Rectal smooth muscle tissue (tissue), 1 donor: ENCODE measurements at regions not wholly inside any gene's neighbourhood (a gene's known extent, or its start where the extent isn't known, plus 50 kb on each side); places are given as distances from the start of the nearest gene placed in this dataset.

ENCODE experiments used
- H3K27ac ChIP-seq: one replicate; pipeline ENCODE4 v1.7.0; 2013; ENCODE audit warnings: low read depth, low read length, inconsistent platforms
- H3K27me3 ChIP-seq: one replicate; pipeline ENCODE4 v1.7.0; 2013; ENCODE audit warnings: low read length; ENCODE audit not compliant: control insufficient read depth, insufficient read depth
- H3K36me3 ChIP-seq: one replicate; pipeline ENCODE4 v1.7.0; 2013; ENCODE audit warnings: low read length; ENCODE audit not compliant: control insufficient read depth, insufficient read depth
- H3K4me1 ChIP-seq: one replicate; pipeline ENCODE4 v1.7.0; 2013; ENCODE audit warnings: low read length; ENCODE audit not compliant: control insufficient read depth, insufficient read depth
- H3K4me3 ChIP-seq: one replicate; pipeline ENCODE4 v1.7.0; 2013; ENCODE audit warnings: low read length
- H3K9ac ChIP-seq: one replicate; pipeline ENCODE4 v1.7.0; 2013; ENCODE audit warnings: low read length

- no peaks in the 10 kb centered on the region for H3K27me3 ChIP-seq
- no peaks in the 10 kb centered on the region for H3K4me1 ChIP-seq
- no peak overlapping the region for H3K27ac ChIP-seq
- H3K4me3 ChIP-seq: no peak overlapping the region
- H3K36me3 ChIP-seq: no peaks in the 10 kb centered on the region
- no peak overlapping the region for H3K9ac ChIP-seq
Measured at GRCh38 chr3:117745516-117745915, 1035.9 kb downstream of the TUSC7 start.

DNA sequence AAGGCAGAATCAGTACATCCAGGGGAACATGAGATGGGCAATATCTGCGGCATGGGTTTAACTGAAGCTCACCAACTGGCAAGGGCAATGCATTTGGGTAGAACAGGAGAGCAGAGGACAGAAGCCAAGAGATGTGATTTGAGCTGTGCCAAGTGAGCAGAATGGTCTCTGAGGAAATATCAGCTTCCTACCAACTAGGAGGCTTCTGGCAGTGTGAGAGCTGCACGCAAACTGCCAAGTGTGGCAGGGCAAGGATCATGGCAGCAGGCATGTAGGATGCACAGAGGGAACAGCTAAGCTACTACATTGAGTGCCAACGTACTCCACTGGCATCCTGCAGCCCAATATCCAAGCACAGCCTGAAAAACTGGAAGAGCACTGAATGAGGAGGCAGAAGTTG lies 1036.5 kb downstream of the TUSC7 start:
- Histone ChIP-seq H3K9ac (no peak overlapping the region), H3K27ac (no peak overlapping the region), H3K4me3 (no peak overlapping the region), H3K4me1 (no peaks in the 10 kb centered on the region), H3K36me3 (no peaks in the 10 kb centered on the region), H3K27me3 (no peaks in the 10 kb centered on the region)

DNA sequence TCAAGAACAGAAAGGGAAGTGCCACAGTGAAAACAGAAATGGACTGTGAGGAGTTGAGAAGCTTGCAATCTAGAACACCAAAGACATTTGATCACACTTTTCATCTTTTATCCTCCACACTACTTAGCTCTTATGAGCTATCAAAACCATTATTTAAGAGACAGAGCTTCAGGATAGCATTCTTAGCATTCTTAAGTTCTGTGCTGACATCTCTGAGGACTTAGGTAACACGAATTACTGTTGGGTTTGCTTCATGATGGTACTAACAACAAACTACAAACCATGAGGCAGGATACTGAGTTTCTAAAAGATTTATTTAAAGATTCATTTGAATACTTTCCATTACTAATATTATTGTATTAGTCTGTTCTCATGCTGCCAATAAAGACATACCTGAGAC lies 1038.6 kb downstream of the TUSC7 start:
- no peaks in the 10 kb centered on the region for H3K36me3 ChIP-seq
- H3K9ac ChIP-seq: no peak overlapping the region
- no peaks in the 10 kb centered on the region for H3K4me1 ChIP-seq
- no peak overlapping the region for H3K4me3 ChIP-seq
- H3K27me3 ChIP-seq: no peaks in the 10 kb centered on the region
- no peak overlapping the region for H3K27ac ChIP-seq

GRCh38 chr3:117750674-117751269 lies 1041.2 kb downstream of the TUSC7 start:
- Histone ChIP-seq H3K9ac (no peak overlapping the region), H3K27me3 (no peaks in the 10 kb centered on the region), H3K36me3 (no peaks in the 10 kb centered on the region), H3K4me1 (no peaks in the 10 kb centered on the region), H3K27ac (no peak overlapping the region), H3K4me3 (no peak overlapping the region)

DNA sequence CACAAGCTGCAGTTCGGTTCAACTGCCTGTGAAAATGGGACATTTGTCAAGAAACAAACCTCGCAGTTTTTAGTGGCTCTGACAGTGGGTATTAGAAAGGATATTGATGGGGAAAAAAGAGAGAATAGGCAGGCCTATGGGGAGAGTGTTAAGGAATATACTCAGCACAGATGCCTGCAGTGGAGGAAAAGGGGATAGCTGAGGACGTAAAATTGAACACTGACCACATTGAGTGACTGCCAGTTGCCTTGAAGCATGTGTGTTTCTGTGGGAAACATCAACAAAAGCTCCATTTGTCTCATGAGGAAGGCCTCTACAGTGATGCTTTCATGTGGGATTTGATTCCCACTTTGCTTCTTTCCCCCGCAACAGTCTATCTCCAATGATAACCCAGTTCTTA lies 1042.1 kb downstream of the TUSC7 start:
- Histone ChIP-seq H3K27ac (no peak overlapping the region), H3K9ac (no peak overlapping the region), H3K4me3 (no peak overlapping the region), H3K27me3 (no peaks in the 10 kb centered on the region), H3K36me3 (no peaks in the 10 kb centered on the region), H3K4me1 (no peaks in the 10 kb centered on the region)

GRCh38 chr3:117752984-117753717 lies 1043.6 kb downstream of the TUSC7 start:
- no peak overlapping the region for H3K4me3 ChIP-seq
- no peak overlapping the region for H3K27ac ChIP-seq
- H3K9ac ChIP-seq: no peak overlapping the region
- no peaks in the 10 kb centered on the region for H3K4me1 ChIP-seq
- H3K27me3 ChIP-seq: no peaks in the 10 kb centered on the region
- no peaks in the 10 kb centered on the region for H3K36me3 ChIP-seq

DNA sequence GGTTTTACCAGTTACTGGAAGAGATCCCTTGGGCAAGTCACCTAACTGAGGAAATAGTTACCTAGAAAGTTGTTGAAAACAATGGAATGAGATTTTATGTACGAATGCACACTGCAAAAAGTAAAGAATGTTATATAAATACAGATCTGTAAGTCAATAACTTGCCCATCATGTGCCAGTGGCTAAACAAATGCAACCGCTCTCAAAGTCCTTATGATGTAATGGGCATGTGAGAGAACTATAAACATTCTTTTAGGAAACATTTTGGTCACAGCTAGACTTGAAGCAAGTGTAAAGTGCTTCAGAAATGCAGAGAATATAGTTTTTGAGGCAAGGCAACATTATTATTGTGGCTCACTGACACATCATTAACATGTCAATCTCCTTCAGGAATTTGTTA lies 1044.5 kb downstream of the TUSC7 start:
- Histone ChIP-seq H3K9ac (no peak overlapping the region), H3K4me3 (no peak overlapping the region), H3K27ac (no peak overlapping the region), H3K36me3 (no peaks in the 10 kb centered on the region), H3K27me3 (no peaks in the 10 kb centered on the region), H3K4me1 (no peaks in the 10 kb centered on the region)

- Histone ChIP-seq H3K4me1 (no peaks in the 10 kb centered on the region), H3K27ac (no peak overlapping the region), H3K9ac (no peak overlapping the region), H3K36me3 (no peaks in the 10 kb centered on the region), H3K27me3 (no peaks in the 10 kb centered on the region), H3K4me3 (no peak overlapping the region)
Measured at GRCh38 chr3:117754841-117755240, 1045.3 kb downstream of the TUSC7 start.

DNA sequence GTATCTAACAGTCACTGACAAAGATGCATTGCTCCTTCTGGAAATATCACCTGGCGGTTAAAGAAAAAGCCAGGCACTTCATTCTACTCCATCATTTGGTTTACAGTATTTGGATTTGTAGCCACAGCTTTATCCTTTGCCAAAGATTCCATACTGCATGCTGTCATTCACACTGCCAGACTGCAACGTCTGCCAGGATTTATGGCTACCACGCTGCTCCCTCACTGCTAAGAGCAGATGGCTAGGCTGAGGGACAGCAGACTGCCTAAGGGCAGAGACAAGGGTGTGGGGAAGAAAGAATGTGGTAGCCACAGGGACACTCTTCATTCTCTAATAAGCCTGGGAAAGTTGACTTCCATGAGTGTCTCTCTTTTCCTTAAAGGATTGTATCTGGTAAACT lies 1047.0 kb downstream of the TUSC7 start:
- H3K36me3 ChIP-seq: no peaks in the 10 kb centered on the region
- no peak overlapping the region for H3K9ac ChIP-seq
- no peak overlapping the region for H3K27ac ChIP-seq
- no peaks in the 10 kb centered on the region for H3K27me3 ChIP-seq
- H3K4me3 ChIP-seq: no peak overlapping the region
- H3K4me1 ChIP-seq: no peaks in the 10 kb centered on the region

DNA sequence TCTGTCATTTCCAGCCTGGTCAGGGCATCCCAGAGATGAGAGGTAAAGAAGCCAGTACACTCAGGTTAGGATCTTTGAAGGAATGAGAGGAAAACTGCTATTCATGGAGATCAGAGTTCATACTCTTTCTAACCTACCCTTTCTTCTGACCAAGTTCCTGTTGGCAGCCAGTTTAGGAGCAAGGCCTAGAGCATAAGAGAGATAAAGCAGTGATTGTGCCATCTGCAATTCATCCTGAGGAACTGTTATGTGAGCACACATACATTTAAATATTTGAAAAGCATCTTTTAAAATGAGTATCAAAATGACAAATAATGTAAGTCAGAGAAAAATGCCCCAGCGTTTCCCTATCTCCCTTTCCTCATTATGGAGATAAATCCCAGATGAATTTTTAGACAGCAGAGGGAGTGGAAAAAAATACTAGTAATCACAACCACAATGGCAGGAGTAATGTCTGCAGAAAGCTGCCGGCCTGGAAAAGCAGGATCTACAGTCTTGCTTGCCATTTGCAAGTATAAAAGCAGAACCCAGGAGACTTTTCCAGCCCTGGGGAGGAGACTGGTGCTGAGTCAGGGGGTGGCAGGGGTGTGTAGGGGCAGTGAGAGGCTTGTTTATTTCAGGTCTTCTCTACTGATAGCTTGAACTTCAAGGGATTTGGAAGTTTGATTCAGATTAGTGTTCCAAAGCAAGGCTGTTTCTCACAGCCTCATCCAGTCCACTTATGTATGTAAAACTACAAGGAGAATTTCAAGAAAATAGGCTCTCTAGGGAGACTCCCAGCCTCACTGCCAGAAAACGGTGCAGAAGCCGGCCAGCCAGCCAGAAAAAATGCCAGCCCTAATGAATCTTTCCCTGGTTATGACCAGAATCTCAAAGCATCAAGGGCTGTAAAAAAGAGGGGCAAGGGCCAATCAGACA lies 1052.4 kb downstream of the TUSC7 start:
- Histone ChIP-seq H3K4me3 (no peak overlapping the region), H3K4me1 (peaks cover 5% of the 10 kb centered on the region), H3K27me3 (no peaks in the 10 kb centered on the region), H3K27ac (peak overlapping the region; percentile 12), H3K36me3 (no peaks in the 10 kb centered on the region), H3K9ac (no peak overlapping the region)

DNA sequence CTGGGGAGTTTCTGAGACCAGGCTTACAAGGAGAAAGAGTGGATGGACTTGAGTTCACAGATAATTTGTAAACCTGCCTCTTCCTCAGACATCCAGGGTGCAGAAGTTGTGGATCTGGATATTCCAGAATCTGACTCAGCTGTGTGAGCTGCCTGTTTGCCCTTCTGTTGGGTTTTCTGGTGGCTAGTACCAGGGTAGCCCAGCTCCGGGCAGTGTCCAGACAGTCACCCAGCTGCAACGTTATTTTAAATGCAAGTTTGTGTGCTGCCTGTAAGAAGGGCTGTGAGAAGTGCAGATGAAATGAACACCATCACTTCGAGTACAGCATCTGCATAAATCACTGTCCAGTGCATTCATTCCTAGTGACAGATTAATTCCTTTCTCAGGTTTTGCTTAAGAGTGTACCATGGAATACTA lies 1053.0 kb downstream of the TUSC7 start:
- Histone ChIP-seq H3K36me3 (no peaks in the 10 kb centered on the region), H3K27ac (no peak overlapping the region), H3K27me3 (no peaks in the 10 kb centered on the region), H3K4me1 (peaks cover 5% of the 10 kb centered on the region), H3K9ac (no peak overlapping the region), H3K4me3 (no peak overlapping the region)

DNA sequence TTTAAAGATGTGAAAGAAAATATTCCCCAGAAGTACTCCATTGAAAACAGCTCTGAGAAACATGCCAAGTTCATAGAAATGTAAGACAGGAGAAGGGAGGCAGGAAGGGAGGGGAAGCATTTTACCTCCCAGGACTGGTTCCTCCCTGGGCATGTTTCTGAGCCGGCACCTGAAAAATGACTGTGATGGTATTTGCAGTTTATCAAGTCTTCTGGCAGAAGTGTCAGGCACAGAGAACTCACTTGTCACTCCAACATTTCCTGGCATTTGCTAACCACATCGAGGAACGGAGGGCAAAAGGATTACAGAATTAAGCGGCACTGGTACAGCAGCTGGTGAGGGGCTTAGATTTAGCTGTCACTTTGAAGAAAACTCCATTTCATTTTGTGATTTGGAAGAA lies 1054.0 kb downstream of the TUSC7 start:
- H3K4me3 ChIP-seq: no peak overlapping the region
- no peaks in the 10 kb centered on the region for H3K27me3 ChIP-seq
- H3K36me3 ChIP-seq: no peaks in the 10 kb centered on the region
- no peak overlapping the region for H3K27ac ChIP-seq
- H3K4me1 ChIP-seq: peaks cover 5% of the 10 kb centered on the region
- H3K9ac ChIP-seq: no peak overlapping the region
